ENCODE measurements at regions not wholly inside any gene's neighbourhood (a gene's known extent, or its start where the extent isn't known, plus 50 kb on each side); places are given as distances from the start of the nearest gene placed in this dataset.

DNA sequence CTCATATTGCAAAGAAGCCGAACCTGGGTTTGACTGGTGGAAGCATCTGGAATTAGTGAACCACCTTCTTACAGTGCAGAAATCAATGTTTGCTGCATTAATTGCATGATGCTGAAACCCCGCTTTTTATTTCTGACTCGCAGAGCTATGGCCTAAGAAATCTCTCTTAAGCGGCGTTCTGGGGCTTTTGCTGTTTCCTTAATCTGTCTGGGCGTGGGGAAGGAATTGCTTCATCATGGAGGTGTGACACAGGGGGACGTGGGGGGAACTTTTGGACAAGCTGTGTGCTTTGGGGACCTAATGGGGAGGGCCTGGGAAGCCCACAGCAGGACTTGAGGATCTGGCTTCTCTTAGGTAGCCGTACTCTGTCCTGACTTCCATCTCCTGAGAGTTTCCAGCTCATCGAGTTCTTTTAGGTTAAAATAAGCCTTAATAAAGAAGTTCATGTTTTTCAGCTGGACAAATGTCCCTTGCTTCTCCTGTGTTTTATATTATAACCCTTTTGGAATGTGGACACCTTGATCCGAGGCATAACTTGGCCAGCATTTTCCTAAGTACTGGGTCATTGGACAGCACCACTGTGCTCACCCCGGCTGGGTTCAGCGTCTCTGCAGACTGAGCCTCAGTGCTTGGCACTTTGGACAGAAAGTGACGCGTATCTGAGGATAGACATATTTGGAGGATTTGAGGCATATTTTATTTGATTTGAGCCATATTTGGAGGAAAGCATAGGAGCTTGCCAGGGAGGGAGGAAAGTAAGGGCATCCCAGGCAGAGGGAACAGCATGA is 192.1 kb upstream of the MYL2 start:
- no peaks in the 10 kb centered on the region for H3K36me3 ChIP-seq
- no peak for DNase-seq
- TF ChIP-seq, protein P1, sequence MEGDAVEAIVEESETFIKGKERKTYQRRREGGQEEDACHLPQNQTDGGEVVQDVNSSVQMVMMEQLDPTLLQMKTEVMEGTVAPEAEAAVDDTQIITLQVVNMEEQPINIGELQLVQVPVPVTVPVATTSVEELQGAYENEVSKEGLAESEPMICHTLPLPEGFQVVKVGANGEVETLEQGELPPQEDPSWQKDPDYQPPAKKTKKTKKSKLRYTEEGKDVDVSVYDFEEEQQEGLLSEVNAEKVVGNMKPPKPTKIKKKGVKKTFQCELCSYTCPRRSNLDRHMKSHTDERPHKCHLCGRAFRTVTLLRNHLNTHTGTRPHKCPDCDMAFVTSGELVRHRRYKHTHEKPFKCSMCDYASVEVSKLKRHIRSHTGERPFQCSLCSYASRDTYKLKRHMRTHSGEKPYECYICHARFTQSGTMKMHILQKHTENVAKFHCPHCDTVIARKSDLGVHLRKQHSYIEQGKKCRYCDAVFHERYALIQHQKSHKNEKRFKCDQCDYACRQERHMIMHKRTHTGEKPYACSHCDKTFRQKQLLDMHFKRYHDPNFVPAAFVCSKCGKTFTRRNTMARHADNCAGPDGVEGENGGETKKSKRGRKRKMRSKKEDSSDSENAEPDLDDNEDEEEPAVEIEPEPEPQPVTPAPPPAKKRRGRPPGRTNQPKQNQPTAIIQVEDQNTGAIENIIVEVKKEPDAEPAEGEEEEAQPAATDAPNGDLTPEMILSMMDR (IDR thresholded peaks at IDR 0.05): no peak
- no peak overlapping the region for H3K4me3 ChIP-seq
- H3K27ac ChIP-seq: no peak overlapping the region
- no peaks in the 10 kb centered on the region for H3K4me1 ChIP-seq
- H3K27me3 ChIP-seq: no peaks in the 10 kb centered on the region
- intact Hi-C loops (cut with DNase I; ENCODE audit: low total_unique reads): no loop called here
- peaks cover 0 to 14% (median 3%) of the 10 kb centered on the region in 3 donors for H3K9me3 ChIP-seq

DNA sequence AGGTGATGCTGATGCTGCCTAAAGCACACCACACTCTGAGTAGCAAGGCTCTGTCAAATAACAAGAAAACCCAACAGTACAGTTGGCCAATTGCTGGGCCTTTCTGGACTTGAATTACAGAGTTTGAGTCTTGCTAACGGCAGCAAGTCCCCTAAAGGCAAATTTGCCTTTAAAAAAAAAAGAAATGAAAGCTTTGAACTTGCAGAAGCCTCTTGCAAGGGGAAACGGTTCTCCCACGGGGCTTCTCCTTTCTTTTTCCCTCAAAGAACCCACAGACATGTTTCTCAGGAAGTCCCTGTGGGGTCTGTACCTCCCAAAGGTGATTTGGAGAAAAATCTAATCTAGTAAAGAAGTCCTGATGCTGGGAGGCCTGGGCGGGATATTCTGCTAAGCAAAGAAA is 191.3 kb upstream of the MYL2 start:
- H3K36me3 ChIP-seq: no peaks in the 10 kb centered on the region
- TF ChIP-seq, protein P1 (IDR thresholded peaks at IDR 0.05): no peak
- intact Hi-C loops (cut with DNase I; ENCODE audit: low total_unique reads): no loop called here
- H3K4me3 ChIP-seq: no peak overlapping the region
- H3K27ac ChIP-seq: no peak overlapping the region
- H3K27me3 ChIP-seq: no peaks in the 10 kb centered on the region
- no peaks in the 10 kb centered on the region for H3K4me1 ChIP-seq
- peaks cover 0 to 14% (median 3%) of the 10 kb centered on the region in 3 donors for H3K9me3 ChIP-seq
- no peak for DNase-seq

DNA sequence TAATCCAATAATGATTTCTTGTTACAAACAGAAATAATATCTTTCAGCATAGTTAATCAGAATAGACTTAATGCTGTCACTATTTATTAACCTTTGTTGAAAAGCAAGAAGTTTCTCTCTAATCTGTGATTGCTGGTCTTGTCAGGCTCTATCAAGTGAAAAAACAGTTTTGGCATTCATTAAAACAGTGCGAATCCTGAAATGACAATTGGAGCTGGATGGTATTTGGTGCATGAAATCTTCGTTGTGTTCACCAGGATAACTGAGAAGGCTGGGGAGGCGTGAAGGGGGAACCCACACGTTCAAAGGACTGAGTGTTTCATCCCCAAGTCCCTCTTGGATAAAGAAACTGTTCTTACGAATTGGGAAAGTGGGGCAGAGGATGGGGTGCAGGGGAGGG is 190.2 kb upstream of the MYL2 start:
- H3K27ac ChIP-seq: no peak overlapping the region
- no peak for DNase-seq
- TF ChIP-seq, protein P1 (IDR thresholded peaks at IDR 0.05): no peak
- intact Hi-C loops (cut with DNase I; ENCODE audit: low total_unique reads): no loop called here
- H3K4me1 ChIP-seq: no peaks in the 10 kb centered on the region
- H3K4me3 ChIP-seq: no peak overlapping the region
- no peaks in the 10 kb centered on the region for H3K36me3 ChIP-seq
- peaks cover 0 to 4% of the 10 kb centered on the region in 2 donors for H3K27me3 ChIP-seq
- H3K9me3 ChIP-seq: peaks cover 0 to 9% (median 2%) of the 10 kb centered on the region in 3 donors

DNA sequence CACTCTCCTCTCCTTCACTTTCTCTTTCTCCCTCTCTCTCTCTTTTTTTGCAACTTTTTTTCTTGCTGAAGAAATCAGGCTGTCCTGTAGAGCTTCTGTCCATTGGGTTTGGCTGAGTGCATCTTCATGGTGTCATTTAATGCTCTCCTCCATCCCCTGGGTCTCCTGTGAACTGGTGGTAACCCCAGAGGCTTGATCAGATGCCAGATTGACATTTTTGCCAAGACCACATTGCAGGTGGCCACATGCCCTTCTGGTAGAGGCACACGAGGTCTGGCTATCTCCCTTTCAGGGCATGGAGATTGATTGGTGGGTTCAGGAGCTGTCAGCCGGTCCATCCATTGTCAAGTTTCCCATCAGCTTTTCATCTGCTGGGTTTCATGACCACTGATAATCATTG is 188.3 kb upstream of the MYL2 start:
- Histone ChIP-seq H3K4me3 (no peak overlapping the region), H3K27me3 (peaks cover 0 to 4% of the 10 kb centered on the region in 2 donors), H3K9me3 (peaks cover 0 to 8% (median 0%) of the 10 kb centered on the region in 3 donors), H3K4me1 (no peaks in the 10 kb centered on the region), H3K36me3 (no peaks in the 10 kb centered on the region), H3K27ac (no peak overlapping the region)
- no peak for DNase-seq
- intact Hi-C loops (cut with DNase I; ENCODE audit: low total_unique reads): no loop called here
- TF ChIP-seq, protein P1 (IDR thresholded peaks at IDR 0.05): no peak

DNA sequence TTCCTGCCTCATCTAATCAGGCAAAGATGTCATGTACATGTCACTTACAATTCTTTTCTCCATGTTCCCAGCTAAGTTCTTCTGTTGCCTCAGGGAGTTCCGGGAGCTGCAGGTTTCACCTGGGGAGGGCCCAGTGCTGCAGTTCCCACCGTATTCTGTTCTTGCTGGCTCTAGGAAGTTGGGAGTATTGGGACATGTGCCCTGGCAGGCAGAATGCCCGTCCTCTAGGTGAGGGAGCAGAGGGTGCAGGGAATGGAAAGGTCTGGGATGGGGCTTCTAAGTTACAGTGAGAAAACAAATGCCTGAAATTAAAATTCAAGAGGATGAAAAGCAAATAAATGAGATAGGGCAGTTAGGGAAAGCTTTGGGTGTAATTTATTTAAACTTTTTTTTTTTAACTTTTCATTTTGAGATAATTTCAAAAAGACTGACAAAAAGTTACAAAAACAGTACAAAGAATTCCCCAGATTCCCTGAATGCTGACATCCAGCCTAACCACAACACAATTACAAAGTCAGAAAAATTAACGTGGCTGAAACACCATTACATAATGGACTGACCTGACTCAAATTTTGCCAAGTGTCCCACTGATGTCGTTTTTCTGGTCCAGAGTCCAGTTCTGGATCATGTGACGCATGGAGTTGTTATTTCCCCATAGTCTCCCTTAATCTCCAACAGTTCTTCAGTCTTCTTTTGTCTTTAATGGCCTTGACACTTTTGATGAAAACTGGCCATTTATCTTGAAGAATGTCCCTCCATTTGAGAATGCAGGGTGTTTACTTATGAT is 187.2 kb upstream of the MYL2 start:
- intact Hi-C loops (cut with DNase I; ENCODE audit: low total_unique reads): no loop called here
- H3K9me3 ChIP-seq: peaks cover 0 to 8% (median 0%) of the 10 kb centered on the region in 3 donors

More for the DNA sequence above, 187.2 kb upstream of the MYL2 start:
- Histone ChIP-seq H3K4me3 (no peak overlapping the region), H3K27ac (no peak overlapping the region), H3K4me1 (no peaks in the 10 kb centered on the region), H3K36me3 (no peaks in the 10 kb centered on the region), H3K27me3 (peaks cover 0 to 4% of the 10 kb centered on the region in 2 donors)
- TF ChIP-seq, protein P1 (IDR thresholded peaks at IDR 0.05): no peak
- DNase-seq: no peak
